H9 (cell line): ENCODE measurements at regions not wholly inside any gene's neighbourhood (a gene's known extent, or its start where the extent isn't known, plus 50 kb on each side); places are given as distances from the start of the nearest gene placed in this dataset.

Experiments
- DNase-seq: peaks from one replicate; pipeline ENCODE4 v3.0.0-alpha.2; 2017
- H2AFZ ChIP-seq: one replicate; pipeline ENCODE4 v1.6.1; 2013; ENCODE audit warnings: mild to moderate bottlenecking, low read length, control low read depth, moderate library complexity
- H2AK5ac ChIP-seq: 2 replicates; pipeline ENCODE4 v1.6.1; 2013; ENCODE audit warnings: low read length, control low read depth, mixed read lengths; ENCODE audit not compliant: insufficient read length
- H2BK120ac ChIP-seq: one replicate; pipeline ENCODE4 v1.6.1; 2013; ENCODE audit warnings: low read depth, mild to moderate bottlenecking, low read length, control low read depth, inconsistent platforms; ENCODE audit not compliant: poor library complexity, severe bottlenecking
- H2BK12ac ChIP-seq: 2 replicates; pipeline ENCODE4 v1.6.1; 2013; ENCODE audit warnings: low read length, control low read depth, mixed read lengths, low read depth; ENCODE audit not compliant: insufficient read length
- H2BK15ac ChIP-seq: 2 replicates; pipeline ENCODE4 v1.6.1; 2013; ENCODE audit warnings: low read depth, low read length, control low read depth
- H2BK20ac ChIP-seq: one replicate; pipeline ENCODE4 v1.6.1; 2013; ENCODE audit warnings: low read depth, mild to moderate bottlenecking, low read length, control low read depth, inconsistent platforms; ENCODE audit not compliant: poor library complexity, severe bottlenecking
- H2BK5ac ChIP-seq: 2 replicates; pipeline ENCODE4 v1.6.1; 2013; ENCODE audit warnings: low read length, control low read depth, mixed read lengths; ENCODE audit not compliant: insufficient read length
- H3K14ac ChIP-seq: 2 replicates; pipeline ENCODE4 v1.6.1; 2013; ENCODE audit warnings: low read length, control low read depth; ENCODE audit not compliant: insufficient read depth
- H3K18ac ChIP-seq: 2 replicates; pipeline ENCODE4 v1.6.1; 2013; ENCODE audit warnings: low read depth, mild to moderate bottlenecking, mixed read lengths, low read length, control low read depth; ENCODE audit not compliant: insufficient read length
- H3K23ac ChIP-seq: 2 replicates; pipeline ENCODE4 v1.6.1; 2013; ENCODE audit warnings: low read length, control low read depth, mixed read lengths, low read depth; ENCODE audit not compliant: insufficient read length
- H3K23me2 ChIP-seq: 2 replicates; pipeline ENCODE4 v1.6.1; 2013; ENCODE audit warnings: low read depth, mild to moderate bottlenecking, mixed read lengths, low read length, control low read depth; ENCODE audit not compliant: insufficient read length, poor library complexity, severe bottlenecking
- H3K27ac ChIP-seq: 2 replicates; pipeline ENCODE4 v1.5.1; 2013; ENCODE audit warnings: low read length, control low read depth, mixed read lengths, low read depth; ENCODE audit not compliant: insufficient read length
- H3K27me3 ChIP-seq: 2 replicates; pipeline ENCODE4 v1.6.1; 2013; ENCODE audit warnings: low read length, control low read depth, inconsistent platforms; ENCODE audit not compliant: insufficient read depth
- H3K4ac ChIP-seq: 2 replicates; pipeline ENCODE4 v1.6.1; 2013; ENCODE audit warnings: low read depth, mild to moderate bottlenecking, control low read depth, inconsistent platforms, low read length, moderate library complexity
- H3K4me1 ChIP-seq: 2 replicates; pipeline ENCODE4 v1.6.1; 2013; ENCODE audit warnings: low read length, control low read depth, inconsistent platforms; ENCODE audit not compliant: insufficient read depth
- H3K4me2 ChIP-seq: 2 replicates; pipeline ENCODE4 v1.6.1; 2013; ENCODE audit warnings: low read length, control low read depth, mixed read lengths; ENCODE audit not compliant: insufficient read length, insufficient read depth
- H3K56ac ChIP-seq: 2 replicates; pipeline ENCODE4 v1.6.1; 2013; ENCODE audit warnings: low read depth, mild to moderate bottlenecking, mixed read lengths, low read length, control low read depth; ENCODE audit not compliant: insufficient read length
- H3K79me1 ChIP-seq: 2 replicates; pipeline ENCODE4 v1.6.1; 2013; ENCODE audit warnings: low read depth, mild to moderate bottlenecking, moderate library complexity, low read length, control low read depth, inconsistent platforms; ENCODE audit not compliant: insufficient read depth, poor library complexity, severe bottlenecking
- H3K79me2 ChIP-seq: 2 replicates; pipeline ENCODE4 v1.6.1; 2013; ENCODE audit warnings: low read length, control low read depth, inconsistent platforms; ENCODE audit not compliant: insufficient read depth
- H3K9ac ChIP-seq: 2 replicates; pipeline ENCODE4 v1.6.1; 2013; ENCODE audit warnings: low read length, control low read depth, mixed read lengths; ENCODE audit not compliant: insufficient read length; ENCODE audit errors: extremely low read depth
- H3K9me3 ChIP-seq: one replicate; pipeline ENCODE4 v1.6.1; 2013; ENCODE audit warnings: low read depth, low read length, inconsistent platforms; ENCODE audit not compliant: control insufficient read depth
- H3T11ph ChIP-seq: one replicate; pipeline ENCODE4 v1.6.1; 2013; ENCODE audit warnings: mild to moderate bottlenecking, low read length, control low read depth, inconsistent platforms
- H4K20me1 ChIP-seq: one replicate; pipeline ENCODE4 v1.6.1; 2013; ENCODE audit not compliant: control insufficient read depth, insufficient read length, insufficient read depth
- H4K5ac ChIP-seq: 2 replicates; pipeline ENCODE4 v1.6.1; 2013; ENCODE audit warnings: low read depth, mild to moderate bottlenecking, mixed read lengths, low read length, control low read depth; ENCODE audit not compliant: insufficient read length
- H4K8ac ChIP-seq: replicated peaks from 2 replicates; pipeline ENCODE4 v1.6.1; 2013; ENCODE audit warnings: low read length, control low read depth, mixed read lengths, low read depth; ENCODE audit not compliant: insufficient read length
- H4K91ac ChIP-seq: 2 replicates; pipeline ENCODE4 v1.6.1; 2013; ENCODE audit warnings: low read depth, mild to moderate bottlenecking, moderate library complexity, mixed read lengths, low read length, control low read depth; ENCODE audit not compliant: insufficient read length
- H3K27ac Mint-ChIP-seq, 3 experiments: 2 replicates in 2 of 3; 3 replicates in 1 of 3; pipeline ENCODE4 v1.8.0; 2020 to 2021; ENCODE audit warnings: mixed read lengths in 3 of 3, mild to moderate bottlenecking in 1 of 3, moderate library complexity in 1 of 3
- H3K27me3 Mint-ChIP-seq: 2 replicates; pipeline ENCODE4 v1.8.0; 2021; ENCODE audit warnings: low read depth, mild to moderate bottlenecking, moderate library complexity, mixed read lengths
- H3K36me3 Mint-ChIP-seq, 3 experiments: 2 replicates in 2 of 3; 3 replicates in 1 of 3; pipeline ENCODE4 v1.8.0; 2020 to 2021; ENCODE audit warnings: low read depth in 3 of 3, mixed read lengths in 3 of 3; ENCODE audit not compliant: insufficient read depth in 1 of 3
- H3K4me1 Mint-ChIP-seq, 2 experiments: 2 replicates each; pipeline ENCODE4 v1.8.0; 2020; ENCODE audit warnings: mixed read lengths in 2 of 2
- H3K4me3 Mint-ChIP-seq, 2 experiments: 2 replicates in 1 of 2; 3 replicates in 1 of 2; pipeline ENCODE4 v1.8.0; 2020 to 2021; ENCODE audit warnings: mild to moderate bottlenecking in 2 of 2, mixed read lengths in 2 of 2, moderate library complexity in 1 of 2
- H3K9me3 Mint-ChIP-seq, 2 experiments: 2 replicates in 1 of 2; 3 replicates in 1 of 2; pipeline ENCODE4 v1.8.0; 2020; ENCODE audit warnings: mild to moderate bottlenecking in 2 of 2, mixed read lengths in 2 of 2, moderate library complexity in 1 of 2
- WGBS: extraction: QIAGEN DNeasy Blood & Tissue Kit; methylation state at CpG from one replicate; pipeline ENCODE4 v1.1.7; 2013; ENCODE audit warnings: missing lambda C conversion rate, low lambda C conversion rate, mixed read lengths; ENCODE audit not compliant: insufficient read length; ENCODE audit errors: extremely low coverage; 5-methylcytosine and 5-hydroxymethylcytosine counted together
- TF ChIP-seq, protein P1 (sequence below): fragments of 200-600 bp; sonication (generic); conservative IDR thresholded peaks from 3 replicates; pipeline ENCODE4 v1.8.0; 2021; ENCODE audit warnings: antibody characterized with exemption, mild to moderate bottlenecking

DNA sequence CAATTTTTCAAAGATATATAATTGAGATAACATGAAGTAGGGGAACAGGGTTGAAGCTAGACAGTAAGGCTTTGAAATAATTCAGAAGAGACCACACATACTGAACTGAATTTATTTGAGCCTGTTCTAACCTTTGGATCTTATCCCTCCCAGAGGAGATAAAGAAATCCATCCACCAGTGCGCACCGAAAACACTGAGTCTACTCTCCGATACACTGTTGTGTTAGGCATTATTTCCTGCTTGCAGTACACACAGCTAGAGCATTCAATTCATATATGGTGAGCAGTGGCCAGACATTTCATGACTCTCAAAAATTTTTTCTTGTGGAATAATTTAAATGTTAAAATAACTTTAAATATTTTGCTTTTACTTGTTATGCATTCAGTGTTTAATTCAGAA lies 342.7 kb downstream of the GPD2 start:
- no peak overlapping the region for H2BK15ac ChIP-seq
- no peak overlapping the region for H3K9ac ChIP-seq
- no peak overlapping the region for H3K27ac ChIP-seq
- Mint-ChIP-seq H3K4me3 (no peak overlapping the region), H3K27me3 (no peaks in the 10 kb centered on the region), H3K27ac (no peak overlapping the region), H3K9me3 (peaks cover 11 to 14% of the 10 kb centered on the region in 2 experiments), H3K4me1 (no peaks in the 10 kb centered on the region), H3K36me3 (peaks cover 4 to 14% (median 13%) of the 10 kb centered on the region in 3 experiments)
- H4K91ac ChIP-seq: no peak overlapping the region
- no peaks in the 10 kb centered on the region for H3K79me1 ChIP-seq
- no peak overlapping the region for H3K18ac ChIP-seq
- no peak overlapping the region for H4K8ac ChIP-seq
- H2BK120ac ChIP-seq: no peak overlapping the region
- H4K20me1 ChIP-seq: no peaks in the 10 kb centered on the region
- H3K4me1 ChIP-seq: no peaks in the 10 kb centered on the region
- TF ChIP-seq, protein P1, sequence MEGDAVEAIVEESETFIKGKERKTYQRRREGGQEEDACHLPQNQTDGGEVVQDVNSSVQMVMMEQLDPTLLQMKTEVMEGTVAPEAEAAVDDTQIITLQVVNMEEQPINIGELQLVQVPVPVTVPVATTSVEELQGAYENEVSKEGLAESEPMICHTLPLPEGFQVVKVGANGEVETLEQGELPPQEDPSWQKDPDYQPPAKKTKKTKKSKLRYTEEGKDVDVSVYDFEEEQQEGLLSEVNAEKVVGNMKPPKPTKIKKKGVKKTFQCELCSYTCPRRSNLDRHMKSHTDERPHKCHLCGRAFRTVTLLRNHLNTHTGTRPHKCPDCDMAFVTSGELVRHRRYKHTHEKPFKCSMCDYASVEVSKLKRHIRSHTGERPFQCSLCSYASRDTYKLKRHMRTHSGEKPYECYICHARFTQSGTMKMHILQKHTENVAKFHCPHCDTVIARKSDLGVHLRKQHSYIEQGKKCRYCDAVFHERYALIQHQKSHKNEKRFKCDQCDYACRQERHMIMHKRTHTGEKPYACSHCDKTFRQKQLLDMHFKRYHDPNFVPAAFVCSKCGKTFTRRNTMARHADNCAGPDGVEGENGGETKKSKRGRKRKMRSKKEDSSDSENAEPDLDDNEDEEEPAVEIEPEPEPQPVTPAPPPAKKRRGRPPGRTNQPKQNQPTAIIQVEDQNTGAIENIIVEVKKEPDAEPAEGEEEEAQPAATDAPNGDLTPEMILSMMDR: no peak
- no peak overlapping the region for H3K4me2 ChIP-seq
- no peak overlapping the region for H2BK12ac ChIP-seq
- H3K23me2 ChIP-seq: no peaks in the 10 kb centered on the region
- no peak overlapping the region for H2AFZ ChIP-seq
- H3K9me3 ChIP-seq: no peaks in the 10 kb centered on the region
- H3K23ac ChIP-seq: no peak overlapping the region
- no peak overlapping the region for H4K5ac ChIP-seq
- no peaks in the 10 kb centered on the region for H3K27me3 ChIP-seq
- DNase-seq: no peak
- no peak overlapping the region for H3K14ac ChIP-seq
- WGBS: no CpG with 5 or more reads among the region's 3 CpGs
- no peak overlapping the region for H3T11ph ChIP-seq
- H3K79me2 ChIP-seq: no peaks in the 10 kb centered on the region
- no peak overlapping the region for H2BK20ac ChIP-seq
- no peak overlapping the region for H3K56ac ChIP-seq
- H2AK5ac ChIP-seq: no peak overlapping the region
- no peak overlapping the region for H2BK5ac ChIP-seq
- no peak overlapping the region for H3K4ac ChIP-seq
